ENCODE measurements at regions not wholly inside any gene's neighbourhood (a gene's known extent, or its start where the extent isn't known, plus 50 kb on each side); places are given as distances from the start of the nearest gene placed in this dataset.

- no peak for TF ChIP-seq CTCF (IDR thresholded peaks at IDR 0.05; ENCODE audit: low read length, missing control alignments)
These were observed 117.0 kb upstream of the TWIST2 start for GRCh38 chr2:238730881-238731280.

GRCh38 chr2:238731961-238732360 lies 115.9 kb upstream of the TWIST2 start:
- peak; percentile 24 for DNase-seq (ENCODE audit: low read depth)
- no peak overlapping the region for H3K4me3 ChIP-seq (replicated peaks; ENCODE audit: low read depth, low read length)
- no peak for TF ChIP-seq CTCF (IDR thresholded peaks at IDR 0.05; ENCODE audit: low read length, missing control alignments)

More at GRCh38 chr2:238730881-238731280, 117.0 kb upstream of the TWIST2 start:
- DNase-seq (ENCODE audit: low read depth): no peak
- no peak overlapping the region for H3K4me3 ChIP-seq (replicated peaks; ENCODE audit: low read depth, low read length)

- no peak for DNase-seq (ENCODE audit: low read depth)
- no peak overlapping the region for H3K4me3 ChIP-seq (replicated peaks; ENCODE audit: low read depth, low read length)
- TF ChIP-seq CTCF (IDR thresholded peaks at IDR 0.05; ENCODE audit: low read length, missing control alignments): no peak
These were observed 109.0 kb upstream of the TWIST2 start for GRCh38 chr2:238738917-238739316.

- DNase-seq (ENCODE audit: low read depth): no peak
- TF ChIP-seq CTCF (IDR thresholded peaks at IDR 0.05; ENCODE audit: low read length, missing control alignments): no peak
- H3K4me3 ChIP-seq (replicated peaks; ENCODE audit: low read depth, low read length): no peak overlapping the region
These were observed 108.2 kb upstream of the TWIST2 start for GRCh38 chr2:238739668-238740067.

GRCh38 chr2:238741277-238741676 lies 106.6 kb upstream of the TWIST2 start:
- no peak for DNase-seq (ENCODE audit: low read depth)
- no peak overlapping the region for H3K4me3 ChIP-seq (replicated peaks; ENCODE audit: low read depth, low read length)
- TF ChIP-seq CTCF (IDR thresholded peaks at IDR 0.05; ENCODE audit: low read length, missing control alignments): no peak

- H3K4me3 ChIP-seq (replicated peaks; ENCODE audit: low read depth, low read length): no peak overlapping the region
These were observed 105.8 kb upstream of the TWIST2 start for GRCh38 chr2:238742066-238742465.

More at GRCh38 chr2:238742066-238742465, 105.8 kb upstream of the TWIST2 start:
- TF ChIP-seq CTCF (IDR thresholded peaks at IDR 0.05; ENCODE audit: low read length, missing control alignments): no peak
- peak; percentile 26 for DNase-seq (ENCODE audit: low read depth)
